ENCODE measurements at regions not wholly inside any gene's neighbourhood (a gene's known extent, or its start where the extent isn't known, plus 50 kb on each side); places are given as distances from the start of the nearest gene placed in this dataset.

DNA sequence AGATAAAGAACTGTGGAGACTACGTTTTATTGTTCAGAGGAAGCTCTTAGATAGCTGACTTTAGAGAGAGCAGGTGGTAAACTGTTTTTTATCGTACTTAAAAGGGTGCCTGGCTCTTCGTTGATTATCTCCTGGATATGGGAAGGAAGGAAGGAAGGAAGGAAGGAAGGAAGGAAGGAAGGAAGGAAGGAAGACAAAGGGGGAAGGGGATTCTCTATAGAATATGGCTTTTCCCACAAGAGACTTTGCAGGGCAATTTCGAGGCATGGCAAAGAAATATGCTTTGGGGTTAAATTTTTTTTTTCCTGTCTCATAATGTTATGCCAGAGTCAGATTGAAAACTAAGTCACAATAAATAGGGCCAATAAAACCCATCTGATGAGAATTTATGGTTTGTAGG, 271.9 kb upstream of the POU1F1 start:
- BruUV-seq (replicated peaks), result no TSS peak
- Histone ChIP-seq H3K23ac (ENCODE audit: low read depth, low read length) (no peak overlapping the region), H2BK20ac (ENCODE audit: low read depth, low read length) (no peak overlapping the region), H4K8ac (ENCODE audit: low read depth in 2 of 2, low read length in 2 of 2) (no peak overlapping the region), H2BK5ac (ENCODE audit: low read depth, low read length, poor library complexity, severe bottlenecking) (no peak overlapping the region), H2AK9ac (replicated peaks; ENCODE audit: low read depth, low read length, poor library complexity) (no peak overlapping the region), H4K5ac (ENCODE audit: low read depth, low read length) (no peak overlapping the region), H2BK15ac (ENCODE audit: low read depth, low read length) (no peak overlapping the region), H3K4me3 (ENCODE audit: insufficient read depth, low read depth, low read length) (no peak overlapping the region), H3K4ac (ENCODE audit: low read depth, low read length) (no peak overlapping the region), H2AK5ac (ENCODE audit: low read depth, low read length) (no peak overlapping the region), H2AFZ (replicated peaks; ENCODE audit: low read length, poor library complexity) (no peak overlapping the region), H3K4me2 (ENCODE audit: low read depth, low read length) (no peak overlapping the region), H3K4me1 (ENCODE audit: control insufficient read depth, insufficient read depth, low read length) (no peaks in the 10 kb centered on the region), H4K91ac (ENCODE audit: insufficient read depth, low read depth, low read length) (no peak overlapping the region), H3K79me1 (ENCODE audit: low read depth in 1 of 2, low read length in 2 of 2) (no peaks in the 10 kb centered on the region), H3K9me3 (ENCODE audit: control insufficient read depth, insufficient read depth, low read length) (no peaks in the 10 kb centered on the region), H3K36me3 (ENCODE audit: control insufficient read depth, insufficient read depth, low read length) (no peaks in the 10 kb centered on the region), H3K9ac (ENCODE audit: low read depth, low read length) (no peak overlapping the region), H3K56ac (ENCODE audit: extremely low read depth, insufficient read depth, low read length) (no peak overlapping the region), H4K20me1 (ENCODE audit: insufficient read depth, low read length) (no peaks in the 10 kb centered on the region), H3K27ac (ENCODE audit: insufficient read depth, low read length) (no peak overlapping the region), H3K9me1 (ENCODE audit: insufficient read depth, low read length) (no peaks in the 10 kb centered on the region), H3K14ac (replicated peaks; ENCODE audit: low read depth, low read length) (no peak overlapping the region), H2BK120ac (ENCODE audit: low read depth, low read length) (no peak overlapping the region), H3K18ac (ENCODE audit: low read depth, low read length) (no peak overlapping the region), H3K27me3 (ENCODE audit: control insufficient read depth, insufficient read depth, low read length) (no peaks in the 10 kb centered on the region)
- CTCF ChIA-PET, result interaction anchor here (0.6 kb wide), 1 partner anchor 32 kb away, joined by 3 read pairs; no protein-coding TSS in a partner anchor
- POLR2A ChIA-PET (ENCODE audit: unreplicated experiment), result no interaction called here
- dilution Hi-C loops (cut with HindIII; ENCODE audit: low sequenced_read_pairs, unreplicated experiment), result no loop called here
- no peak for DNase-seq
- no peak for ATAC-seq (ENCODE audit: low read depth)
- WGBS, 2 experiments (ENCODE audit: extremely low coverage in 2 of 2, insufficient read length in 1 of 2), result 0% methylated on average over 1 of the region's 4 CpGs; no CpG with 5 or more reads in 1 of the 2 experiments
- TF ChIP-seq MAZ (IDR thresholded peaks at IDR 0.05; ENCODE audit: borderline replicate concordance, low read depth, low read length), result no peak
- TF ChIP-seq RCOR1 (IDR thresholded peaks at IDR 0.05; ENCODE audit: insufficient replicate concordance, low read length), result no peak
- TF ChIP-seq RAD21 (IDR thresholded peaks at IDR 0.05; ENCODE audit: low read length), result no peak
- no peak for TF ChIP-seq POLR2A (IDR thresholded peaks at IDR 0.05; ENCODE audit: low read depth, low read length)
- TF ChIP-seq MXI1 (IDR thresholded peaks at IDR 0.05; ENCODE audit: borderline replicate concordance, low read depth, low read length), result no peak
- no peak for TF ChIP-seq FOS (IDR thresholded peaks at IDR 0.05; ENCODE audit: low read depth, low read length)
- TF ChIP-seq, protein P1, sequence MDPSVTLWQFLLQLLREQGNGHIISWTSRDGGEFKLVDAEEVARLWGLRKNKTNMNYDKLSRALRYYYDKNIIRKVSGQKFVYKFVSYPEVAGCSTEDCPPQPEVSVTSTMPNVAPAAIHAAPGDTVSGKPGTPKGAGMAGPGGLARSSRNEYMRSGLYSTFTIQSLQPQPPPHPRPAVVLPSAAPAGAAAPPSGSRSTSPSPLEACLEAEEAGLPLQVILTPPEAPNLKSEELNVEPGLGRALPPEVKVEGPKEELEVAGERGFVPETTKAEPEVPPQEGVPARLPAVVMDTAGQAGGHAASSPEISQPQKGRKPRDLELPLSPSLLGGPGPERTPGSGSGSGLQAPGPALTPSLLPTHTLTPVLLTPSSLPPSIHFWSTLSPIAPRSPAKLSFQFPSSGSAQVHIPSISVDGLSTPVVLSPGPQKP (IDR thresholded peaks at IDR 0.05; ENCODE audit: borderline replicate concordance, low read depth, low read length), result no peak
- TF ChIP-seq SMC3 (IDR thresholded peaks at IDR 0.05; ENCODE audit: low read depth, low read length), result no peak
- no peak for TF ChIP-seq CHD1 (IDR thresholded peaks at IDR 0.05; ENCODE audit: low read depth, low read length)
- no peak for TF ChIP-seq CEBPB (IDR thresholded peaks at IDR 0.05; ENCODE audit: low read depth, low read length)
- TF ChIP-seq BHLHE40 (IDR thresholded peaks at IDR 0.05; ENCODE audit: low read depth, low read length), result no peak
- intact Hi-C loops (cut with micrococcal nuclease), result no loop called here
- in situ Hi-C loops (cut with MboI; ENCODE audit: low sequenced_read_pairs), result no loop called here

Measured in IMR-90 (cell line).